HT1080 (cell line): ENCODE measurements at regions not wholly inside any gene's neighbourhood (a gene's known extent, or its start where the extent isn't known, plus 50 kb on each side); places are given as distances from the start of the nearest gene placed in this dataset.
"Not testable (repeated sequence)": the region's sequence is repeated elsewhere in the genome, so short reads cannot be mapped to it uniquely, and the experiment has no call there.

ENCODE experiments used
- DNase-seq: peaks from one replicate; pipeline ENCODE4 v3.0.0-alpha.2; 2015; ENCODE audit warnings: low read depth

- no peak for DNase-seq
Observed at GRCh38 chr2:223285370-223286265, 233.6 kb downstream of the KCNE4 start.

DNA sequence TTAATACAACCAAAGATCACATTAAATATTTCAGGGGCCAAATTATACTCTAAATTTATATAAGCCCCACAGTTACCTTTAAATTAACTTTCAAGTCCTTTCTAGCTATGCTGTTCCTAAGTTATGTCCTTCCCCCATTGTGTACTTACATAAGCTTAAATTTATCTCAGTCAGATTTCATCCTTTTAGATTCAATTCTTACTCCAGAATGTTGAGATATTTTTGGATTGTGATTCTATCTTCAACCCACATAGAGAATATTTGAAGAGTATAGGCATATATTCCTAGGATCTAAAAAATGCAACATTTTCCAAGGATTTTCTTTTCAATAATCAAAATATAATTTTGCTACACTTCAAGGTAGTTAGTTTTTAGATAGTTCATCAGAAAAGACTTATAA, 242.8 kb downstream of the KCNE4 start:
- no peak for DNase-seq

- DNase-seq: no peak
Observed at GRCh38 chr2:223297788-223298187, 245.8 kb downstream of the KCNE4 start.

- DNase-seq: not testable (repeated sequence)
Observed at GRCh38 chr2:223298329-223298728, 246.3 kb downstream of the KCNE4 start.

DNA sequence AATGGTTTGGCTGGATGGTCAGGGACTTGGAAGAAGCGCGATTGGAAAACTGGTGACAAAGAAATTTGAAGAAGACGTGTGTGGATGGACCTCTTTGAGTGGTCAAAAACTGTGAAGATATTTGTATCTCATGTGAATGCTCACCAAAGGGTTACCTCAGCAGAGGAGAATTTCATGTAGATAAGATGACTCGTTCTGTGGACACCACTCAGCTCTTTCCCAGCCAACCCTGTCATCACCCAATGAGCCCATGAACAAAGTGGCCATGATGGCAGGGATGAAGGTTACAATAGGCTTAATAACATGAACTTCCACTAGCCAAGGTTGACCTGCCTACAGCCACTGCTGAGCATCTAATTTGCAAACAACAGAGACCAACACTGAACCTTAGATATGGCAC, 248.3 kb downstream of the KCNE4 start:
- no peak for DNase-seq

- peak; percentile 60 for DNase-seq
Observed at GRCh38 chr2:223306371-223306770, 254.4 kb downstream of the KCNE4 start.

DNA sequence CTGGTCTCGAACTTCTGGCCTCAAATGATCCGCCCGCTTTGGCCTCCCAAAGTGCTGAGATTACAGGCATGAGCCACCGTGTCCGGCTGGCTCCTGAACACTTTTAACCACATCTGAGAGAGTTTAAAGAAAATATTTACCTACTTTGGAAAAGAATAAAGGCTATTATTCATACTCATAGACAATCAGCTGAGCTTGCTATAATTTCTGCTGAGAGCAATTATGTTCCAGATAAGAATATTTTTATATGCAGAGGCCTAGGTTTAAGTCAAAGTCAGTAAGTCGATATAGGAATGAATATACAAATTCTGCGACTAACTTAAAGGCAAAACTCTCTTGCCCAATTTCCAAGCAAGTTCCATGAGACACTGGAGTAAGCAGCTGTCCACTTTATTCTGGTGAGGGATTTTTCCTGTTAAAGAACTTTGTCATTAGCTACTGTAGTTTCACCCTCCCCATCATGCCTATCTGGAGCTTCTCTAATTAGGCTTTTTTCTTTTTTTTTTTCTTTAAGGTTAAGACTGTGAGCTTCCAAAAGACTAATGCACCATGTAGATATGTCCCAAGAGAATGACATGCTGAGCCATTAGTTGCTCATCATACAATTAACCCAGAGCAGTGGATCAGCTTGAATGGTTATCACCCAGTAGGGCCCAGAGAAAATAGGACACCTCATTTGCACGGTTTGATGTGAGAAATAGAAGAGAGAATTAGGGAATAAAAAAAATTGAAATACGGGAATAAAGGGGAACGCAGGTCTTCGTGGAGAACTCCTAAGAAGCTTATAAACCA, 260.1 kb downstream of the KCNE4 start:
- DNase-seq: no peak

- no peak for DNase-seq
Observed at GRCh38 chr2:223313101-223313500, 261.1 kb downstream of the KCNE4 start.

DNA sequence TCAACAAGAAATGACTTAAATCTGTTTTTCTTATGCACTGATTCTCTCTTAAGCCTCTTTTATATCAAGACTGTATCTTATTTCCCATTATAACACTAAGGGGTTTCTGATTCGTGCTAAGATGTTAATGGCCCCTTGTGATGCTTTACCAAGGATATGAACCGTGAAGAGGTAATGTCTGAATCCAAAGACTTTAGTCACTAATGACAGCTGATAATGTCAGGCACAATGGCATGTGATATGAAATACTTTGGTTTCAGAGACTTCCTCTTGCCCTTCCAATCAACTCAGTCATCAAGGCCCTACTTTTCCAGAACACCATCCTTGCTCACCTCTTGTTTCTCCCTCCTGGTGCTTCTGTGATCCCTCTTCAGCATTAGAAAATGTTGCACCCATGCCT, 262.8 kb downstream of the KCNE4 start:
- DNase-seq: peak; percentile 21

DNA sequence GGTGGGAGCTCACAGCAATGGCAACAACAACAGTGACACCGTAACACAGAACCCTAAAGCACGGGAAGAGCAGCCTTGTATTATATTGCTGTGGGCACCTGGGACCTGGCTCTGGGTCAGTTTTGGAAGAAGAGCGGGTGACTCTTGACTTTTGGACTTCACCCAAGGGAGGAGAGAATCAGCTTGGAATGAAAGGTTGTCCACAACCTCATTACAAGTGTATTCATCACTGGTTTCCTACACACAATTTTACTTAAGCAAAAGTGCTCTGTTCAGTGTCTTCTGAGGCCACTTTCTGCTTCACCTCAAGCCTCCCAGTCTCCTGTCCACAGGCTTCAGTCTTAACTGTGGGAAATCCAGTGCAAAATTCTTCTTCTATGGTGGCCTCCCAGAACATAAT, 263.8 kb downstream of the KCNE4 start:
- DNase-seq: peak; percentile 8

DNA sequence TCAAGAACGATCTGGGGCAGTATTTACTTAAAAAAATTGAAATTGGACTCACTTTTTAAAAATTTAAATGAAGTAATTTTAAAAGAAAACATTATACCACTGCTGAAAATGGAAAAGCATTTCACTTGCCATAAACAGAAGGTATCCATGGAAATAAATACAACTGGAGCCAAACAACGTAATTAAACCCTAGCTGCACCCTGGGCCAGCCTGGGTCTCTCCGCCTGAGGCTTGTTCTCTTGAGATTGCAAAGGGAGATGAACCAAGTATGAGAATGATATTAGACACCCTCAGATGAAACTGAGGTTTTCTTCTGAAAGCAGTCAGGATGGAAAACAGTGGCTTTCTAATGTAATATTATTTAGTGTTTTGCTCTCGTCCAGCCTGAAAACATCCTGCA, 264.4 kb downstream of the KCNE4 start:
- no peak for DNase-seq

- no peak for DNase-seq
Observed at GRCh38 chr2:223319601-223320000, 267.6 kb downstream of the KCNE4 start.

DNA sequence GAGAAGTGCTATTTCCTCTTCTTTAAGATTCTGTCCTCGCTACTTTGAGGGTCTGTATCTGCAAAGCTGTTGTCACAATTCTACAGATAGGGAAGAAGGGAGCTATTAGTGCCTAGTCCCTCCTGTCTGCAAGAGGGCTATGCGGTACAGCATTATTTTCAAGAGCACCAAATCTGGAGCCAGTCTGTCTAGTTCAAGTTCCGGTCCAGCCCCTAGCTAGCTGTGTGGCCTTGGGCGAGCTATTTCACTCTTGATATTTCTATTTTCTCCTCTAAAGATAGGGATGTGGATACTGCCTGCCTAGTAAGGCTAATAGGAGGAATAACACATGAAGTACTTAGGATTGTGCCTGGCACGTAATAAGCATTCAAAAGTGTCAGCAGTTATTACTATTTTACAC, 272.4 kb downstream of the KCNE4 start:
- no peak for DNase-seq

DNA sequence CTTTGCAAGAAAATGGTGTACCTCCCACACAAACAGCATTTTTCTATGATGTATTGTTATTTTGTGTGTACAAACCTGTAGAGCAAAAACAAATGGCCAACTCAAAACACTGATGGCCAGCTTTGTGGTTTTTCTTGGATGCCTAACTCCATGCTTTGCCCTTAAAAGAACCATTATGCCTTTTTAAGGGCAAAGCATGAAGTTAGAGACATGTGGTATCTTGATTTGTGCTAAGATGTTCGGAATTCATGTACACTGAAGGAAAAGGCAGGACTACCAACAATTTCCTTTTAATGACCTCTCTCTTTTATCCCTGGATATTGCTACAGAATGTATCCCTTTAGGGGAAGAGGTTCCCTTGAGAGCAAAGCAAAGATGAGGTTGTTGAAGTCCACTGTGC, 273.6 kb downstream of the SCG2 start:
- DNase-seq: no peak

- not testable (repeated sequence) for DNase-seq
Observed at GRCh38 chr2:223330747-223331146, 271.4 kb downstream of the SCG2 start.

GRCh38 chr2:223338016-223338415, 264.1 kb downstream of the SCG2 start:
- DNase-seq: no peak

- DNase-seq: no peak
Observed at GRCh38 chr2:223357076-223357475, 245.1 kb downstream of the SCG2 start.

GRCh38 chr2:223363085-223363484, 239.1 kb downstream of the SCG2 start:
- no peak for DNase-seq

DNA sequence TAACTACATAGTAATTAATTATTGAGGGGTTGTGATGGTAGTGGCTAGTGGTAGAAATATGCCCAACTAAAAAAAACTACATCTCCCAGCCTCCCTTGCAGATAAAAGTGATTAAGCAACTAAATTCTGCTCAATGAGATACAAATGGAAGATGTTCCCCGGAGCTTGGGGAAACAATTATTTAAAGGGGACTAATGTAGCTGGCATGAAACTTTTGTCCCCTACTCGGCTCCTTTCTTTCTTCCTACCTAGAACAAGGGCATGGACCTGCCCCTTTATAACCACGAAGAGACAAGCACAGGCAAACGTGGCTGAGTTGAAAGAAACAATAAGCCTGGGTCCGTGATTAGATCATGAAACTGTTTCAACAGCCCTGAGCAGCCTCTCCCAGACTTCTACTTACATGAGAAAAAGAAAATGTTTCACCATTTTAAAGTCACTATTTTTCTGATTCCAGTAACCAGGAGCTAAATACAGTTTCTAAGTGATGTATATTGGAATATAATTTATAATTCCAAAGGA, 236.9 kb downstream of the SCG2 start:
- no peak for DNase-seq

- DNase-seq: no peak
Observed at GRCh38 chr2:223366566-223366965, 235.6 kb downstream of the SCG2 start.

DNA sequence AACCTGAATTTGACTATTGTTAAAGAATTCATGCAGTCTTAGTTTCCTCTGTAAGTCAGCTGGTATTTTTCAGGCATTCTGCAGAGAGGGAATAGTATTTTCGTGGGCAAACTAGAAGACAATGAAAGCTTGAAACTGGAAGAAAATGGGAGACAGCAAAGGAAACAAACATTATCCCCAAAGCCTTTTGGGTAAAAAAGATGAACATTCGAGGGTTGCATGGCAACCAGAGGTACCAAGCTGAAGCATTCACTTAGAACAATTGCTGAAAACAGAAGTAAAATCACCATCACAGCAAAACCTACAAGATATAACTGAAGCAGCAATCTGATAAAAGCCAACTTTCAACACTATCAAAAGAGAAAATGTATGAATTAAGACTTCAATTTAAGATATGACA, 233.7 kb downstream of the SCG2 start:
- DNase-seq: no peak

DNA sequence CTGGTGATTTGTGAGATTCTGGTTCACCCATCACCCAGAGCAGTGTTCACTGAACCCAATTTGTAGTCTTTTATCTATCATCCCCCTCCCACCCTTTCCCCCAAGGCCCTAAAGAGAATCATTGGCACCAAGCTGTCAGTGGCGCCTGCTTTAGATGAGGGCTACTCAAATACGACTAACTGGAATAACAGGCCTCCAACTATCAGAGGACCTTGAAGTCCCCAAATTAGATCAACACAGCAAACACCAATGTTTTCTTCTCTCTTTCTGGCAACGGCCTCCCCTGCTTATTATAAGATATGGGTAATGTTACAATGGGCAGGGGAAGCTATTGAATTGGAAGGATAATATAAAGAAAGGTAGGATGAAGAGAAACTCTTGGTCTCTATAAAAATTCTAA, 232.3 kb downstream of the SCG2 start:
- DNase-seq: no peak
